Adrenal gland (tissue), 5 donors: ENCODE measurements at regions not wholly inside any gene's neighbourhood (a gene's known extent, or its start where the extent isn't known, plus 50 kb on each side); places are given as distances from the start of the nearest gene placed in this dataset.

Source experiments
- POLR2A ChIP-seq, 2 donors: fragments of 450-650 bp; IDR thresholded peaks; one replicate each; pipeline ENCODE4 v1.6.1; 2017; ENCODE audit warnings: antibody characterized with exemption in 2 of 2, mild to moderate bottlenecking in 2 of 2, moderate library complexity in 1 of 2
- TF ChIP-seq, protein P1 (sequence below), 6 experiments: fragments of 450-650 bp in 4 of 6; fragments of 200-600 bp in 2 of 6; sonication (generic) in 1 of 6; IDR thresholded peaks; 1 replicate in 5 of 6; 2 replicates in 1 of 6; pipeline versions ENCODE4 v1.5.1 to v1.8.0; 2016 to 2021; ENCODE audit warnings: antibody characterized with exemption in 6 of 6, mild to moderate bottlenecking in 2 of 6, moderate library complexity in 1 of 6
- donor health status: DM: no; HTN: no; CAD: no.

DNA sequence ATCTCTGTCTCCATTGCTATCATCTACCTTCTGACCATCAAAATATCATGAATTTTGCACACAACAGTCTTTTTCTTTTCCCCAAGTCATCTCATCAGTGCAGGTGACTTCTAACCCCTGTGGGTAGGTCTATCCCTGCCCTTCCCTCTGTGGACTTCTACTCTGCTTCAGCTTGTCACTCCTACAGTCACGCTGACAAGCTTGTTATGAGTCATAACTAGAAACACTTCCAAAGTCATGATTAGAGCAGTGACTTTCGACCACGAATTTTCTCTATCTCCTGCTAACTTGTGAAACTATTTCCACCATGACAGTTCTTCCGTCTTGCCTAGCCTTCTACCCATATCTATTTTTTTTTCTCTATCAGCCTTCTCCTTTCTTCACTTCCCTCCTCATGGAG is 343.7 kb upstream of the ARGLU1 start:
- TF ChIP-seq, protein P1, sequence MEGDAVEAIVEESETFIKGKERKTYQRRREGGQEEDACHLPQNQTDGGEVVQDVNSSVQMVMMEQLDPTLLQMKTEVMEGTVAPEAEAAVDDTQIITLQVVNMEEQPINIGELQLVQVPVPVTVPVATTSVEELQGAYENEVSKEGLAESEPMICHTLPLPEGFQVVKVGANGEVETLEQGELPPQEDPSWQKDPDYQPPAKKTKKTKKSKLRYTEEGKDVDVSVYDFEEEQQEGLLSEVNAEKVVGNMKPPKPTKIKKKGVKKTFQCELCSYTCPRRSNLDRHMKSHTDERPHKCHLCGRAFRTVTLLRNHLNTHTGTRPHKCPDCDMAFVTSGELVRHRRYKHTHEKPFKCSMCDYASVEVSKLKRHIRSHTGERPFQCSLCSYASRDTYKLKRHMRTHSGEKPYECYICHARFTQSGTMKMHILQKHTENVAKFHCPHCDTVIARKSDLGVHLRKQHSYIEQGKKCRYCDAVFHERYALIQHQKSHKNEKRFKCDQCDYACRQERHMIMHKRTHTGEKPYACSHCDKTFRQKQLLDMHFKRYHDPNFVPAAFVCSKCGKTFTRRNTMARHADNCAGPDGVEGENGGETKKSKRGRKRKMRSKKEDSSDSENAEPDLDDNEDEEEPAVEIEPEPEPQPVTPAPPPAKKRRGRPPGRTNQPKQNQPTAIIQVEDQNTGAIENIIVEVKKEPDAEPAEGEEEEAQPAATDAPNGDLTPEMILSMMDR (IDR thresholded peaks at IDR 0.05): no peak
- TF ChIP-seq POLR2A (IDR thresholded peaks at IDR 0.05): no peak
